ENCODE measurements at regions not wholly inside any gene's neighbourhood (a gene's known extent, or its start where the extent isn't known, plus 50 kb on each side); places are given as distances from the start of the nearest gene placed in this dataset.

GRCh38 chr13:79898202-79898826 lies 417.4 kb downstream of the NDFIP2 start:
- no peak overlapping the region for H3K4me3 ChIP-seq (ENCODE audit: control insufficient read depth in 2 of 3, extremely low read depth in 1 of 3, insufficient read depth in 2 of 3, low read depth in 1 of 3, low read length in 3 of 3)
- H3K27me3 ChIP-seq (ENCODE audit: control insufficient read depth, extremely low read depth, insufficient read depth, low read length) = no peaks in the 10 kb centered on the region
- no peaks in the 10 kb centered on the region for H3K9me3 ChIP-seq (ENCODE audit: control insufficient read depth, low read depth, low read length)
- TF ChIP-seq CTCF (optimal IDR thresholded peaks at IDR 0.05 in 1 of 3, IDR thresholded peaks at IDR 0.05 in 1 of 3, conservative IDR thresholded peaks at IDR 0.05 in 1 of 3; ENCODE audit: extremely low read depth in 1 of 3, insufficient read depth in 2 of 3, low read length in 3 of 3) (no peak), EZH2 (IDR thresholded peaks at IDR 0.05; ENCODE audit: low read length) (no peak)
- no peak overlapping the region for H3K4me2 ChIP-seq (ENCODE audit: control insufficient read depth, extremely low read depth, insufficient read depth, low read depth, low read length)
- no peak overlapping the region for H3K27ac ChIP-seq (ENCODE audit: control insufficient read depth, insufficient read depth, low read length)
- no peaks in the 10 kb centered on the region for H3K79me2 ChIP-seq (ENCODE audit: control insufficient read depth, insufficient read depth, low read length)
- H3K9ac ChIP-seq (ENCODE audit: control insufficient read depth, extremely low read depth, insufficient read depth, low read length) = no peak overlapping the region
- dilution Hi-C loops (cut with MboI; ENCODE audit: extremely low pct_ligation_motif_present, low sequenced_read_pairs) = no loop called here
- FAIRE-seq (no peak), DNase-seq (ENCODE audit: low read depth, low spot score) (no peak)
- H3K36me3 ChIP-seq (ENCODE audit: control insufficient read depth in 2 of 2, extremely low read depth in 1 of 2, insufficient read depth in 2 of 2, low read length in 2 of 2) = no peaks in the 10 kb centered on the region
- H2AFZ ChIP-seq (ENCODE audit: control insufficient read depth, low read length) = peak overlapping the region; percentile 37
- peaks cover 3% of the 10 kb centered on the region for H3K4me1 ChIP-seq (ENCODE audit: control insufficient read depth, extremely low read depth, insufficient read depth, low read length)
- H4K20me1 ChIP-seq (ENCODE audit: control insufficient read depth, extremely low read depth, insufficient read depth, low read length) = no peaks in the 10 kb centered on the region
- H3K9me1 ChIP-seq (ENCODE audit: control insufficient read depth, extremely low read depth, insufficient read depth, low read length) = no peaks in the 10 kb centered on the region

DNA sequence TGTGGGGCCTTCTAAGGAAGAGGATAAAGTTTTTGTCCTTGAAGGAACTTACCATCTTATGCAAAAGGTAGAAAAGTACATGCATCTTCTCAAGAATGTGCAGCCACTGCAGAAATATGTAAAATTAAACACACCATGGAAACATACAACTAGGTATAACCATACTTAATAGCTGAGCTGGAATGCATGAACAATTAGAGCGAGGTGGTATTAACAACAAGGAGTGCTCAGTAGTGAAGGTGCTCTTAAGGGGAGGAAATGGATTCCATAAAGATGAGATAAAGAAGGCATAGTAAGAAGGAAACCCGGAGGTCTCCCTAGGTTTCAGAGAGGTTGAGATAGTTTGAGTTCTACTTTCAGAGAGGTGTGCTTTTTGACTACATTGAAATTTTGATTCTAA lies 415.9 kb downstream of the NDFIP2 start:
- TF ChIP-seq CTCF (optimal IDR thresholded peaks at IDR 0.05 in 1 of 3, IDR thresholded peaks at IDR 0.05 in 1 of 3, conservative IDR thresholded peaks at IDR 0.05 in 1 of 3; ENCODE audit: extremely low read depth in 1 of 3, insufficient read depth in 2 of 3, low read length in 3 of 3) (no peak), EZH2 (IDR thresholded peaks at IDR 0.05; ENCODE audit: low read length) (no peak)
- dilution Hi-C loops (cut with MboI; ENCODE audit: extremely low pct_ligation_motif_present, low sequenced_read_pairs) = no loop called here
- no peak overlapping the region for H3K9ac ChIP-seq (ENCODE audit: control insufficient read depth, extremely low read depth, insufficient read depth, low read length)
- no peaks in the 10 kb centered on the region for H3K79me2 ChIP-seq (ENCODE audit: control insufficient read depth, insufficient read depth, low read length)
- no peaks in the 10 kb centered on the region for H3K27me3 ChIP-seq (ENCODE audit: control insufficient read depth, extremely low read depth, insufficient read depth, low read length)
- FAIRE-seq (no peak), DNase-seq (ENCODE audit: low read depth, low spot score) (no peak)
- H3K36me3 ChIP-seq (ENCODE audit: control insufficient read depth in 2 of 2, extremely low read depth in 1 of 2, insufficient read depth in 2 of 2, low read length in 2 of 2) = no peaks in the 10 kb centered on the region
- H3K9me3 ChIP-seq (ENCODE audit: control insufficient read depth, low read depth, low read length) = no peaks in the 10 kb centered on the region
- no peak overlapping the region for H3K4me3 ChIP-seq (ENCODE audit: control insufficient read depth in 2 of 3, extremely low read depth in 1 of 3, insufficient read depth in 2 of 3, low read depth in 1 of 3, low read length in 3 of 3)
- H3K4me2 ChIP-seq (ENCODE audit: control insufficient read depth, extremely low read depth, insufficient read depth, low read depth, low read length) = no peak overlapping the region
- H3K4me1 ChIP-seq (ENCODE audit: control insufficient read depth, extremely low read depth, insufficient read depth, low read length) = peaks cover 3% of the 10 kb centered on the region
- H3K9me1 ChIP-seq (ENCODE audit: control insufficient read depth, extremely low read depth, insufficient read depth, low read length) = no peaks in the 10 kb centered on the region
- H2AFZ ChIP-seq (ENCODE audit: control insufficient read depth, low read length) = no peak overlapping the region
- no peak overlapping the region for H3K27ac ChIP-seq (ENCODE audit: control insufficient read depth, insufficient read depth, low read length)
- H4K20me1 ChIP-seq (ENCODE audit: control insufficient read depth, extremely low read depth, insufficient read depth, low read length) = no peaks in the 10 kb centered on the region

Data from keratinocyte (primary cell).